ENCODE measurements at regions not wholly inside any gene's neighbourhood (a gene's known extent, or its start where the extent isn't known, plus 50 kb on each side); places are given as distances from the start of the nearest gene placed in this dataset.
A peak's percentile ranks its signal among the peaks of the same experiment; 100 is the strongest.

DNA sequence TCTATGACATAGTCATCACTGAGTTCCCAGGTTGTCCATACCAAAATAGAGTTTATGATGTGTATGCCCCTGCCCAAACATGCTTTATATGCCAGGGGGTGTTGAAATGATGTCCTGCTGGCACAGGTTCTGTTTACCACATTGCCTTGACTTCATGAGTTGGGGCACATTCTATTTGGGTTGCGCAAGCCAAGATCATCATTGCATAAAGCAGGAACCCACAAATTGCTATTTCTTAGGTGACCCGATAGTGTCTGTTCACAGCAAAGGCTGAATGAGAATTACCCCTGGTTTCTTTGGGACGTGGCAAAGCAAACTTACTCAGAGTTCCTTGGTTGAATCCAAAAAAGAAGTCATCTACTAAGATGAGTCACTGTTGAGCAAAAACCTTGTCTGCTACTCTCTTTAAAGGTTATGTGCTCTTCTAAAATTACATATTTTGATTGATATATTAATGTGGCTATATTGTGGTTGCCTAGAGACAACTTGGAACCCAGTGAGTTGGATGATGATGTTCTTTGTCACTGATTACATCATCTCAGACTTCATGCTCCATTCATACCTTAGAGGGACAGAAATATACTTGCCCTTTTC is 912.6 kb upstream of the SOX9 start:
- Histone ChIP-seq H4K20me1 (no peaks in the 10 kb centered on the region), H3K9ac (no peak overlapping the region), H3K9me3 (no peaks in the 10 kb centered on the region), H3K36me3 (no peaks in the 10 kb centered on the region), H3K4me3 (no peak overlapping the region), H3K27me3 (no peaks in the 10 kb centered on the region), H3K4me1 (no peaks in the 10 kb centered on the region), H3K4me2 (no peak overlapping the region), H3K27ac (no peak overlapping the region)
- TF ChIP-seq Cebpa-rat (IDR thresholded peaks at IDR 0.05) = 0 out of 2 replicates have a peak, but pooled peaks have one; percentile 22

DNA sequence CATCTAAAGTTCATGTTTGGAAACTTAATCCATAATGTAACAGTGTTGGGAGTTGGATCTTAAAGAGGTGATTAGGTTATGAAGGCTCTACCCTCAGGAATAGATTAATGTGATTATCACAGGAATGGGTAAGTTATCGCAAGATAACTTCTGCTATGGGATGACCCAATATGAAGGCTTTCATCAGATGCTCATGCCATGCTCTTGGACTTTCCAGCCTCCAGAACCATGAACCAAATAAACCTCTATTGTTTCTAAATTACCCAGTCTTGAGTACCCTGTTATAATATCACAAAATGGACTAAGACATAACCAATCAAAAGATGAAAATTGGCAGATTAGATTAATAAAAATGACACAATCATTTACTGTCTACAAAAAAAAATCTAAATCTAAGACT is 906.9 kb upstream of the SOX9 start:
- H3K27me3 ChIP-seq = no peaks in the 10 kb centered on the region
- no peaks in the 10 kb centered on the region for H3K36me3 ChIP-seq
- no peak overlapping the region for H3K9ac ChIP-seq
- H3K4me1 ChIP-seq = no peaks in the 10 kb centered on the region
- no peak overlapping the region for H3K4me2 ChIP-seq
- no peak overlapping the region for H3K27ac ChIP-seq
- no peaks in the 10 kb centered on the region for H3K9me3 ChIP-seq
- H3K4me3 ChIP-seq = no peak overlapping the region
- no peak for TF ChIP-seq Cebpa-rat (IDR thresholded peaks at IDR 0.05)
- H4K20me1 ChIP-seq = no peaks in the 10 kb centered on the region

DNA sequence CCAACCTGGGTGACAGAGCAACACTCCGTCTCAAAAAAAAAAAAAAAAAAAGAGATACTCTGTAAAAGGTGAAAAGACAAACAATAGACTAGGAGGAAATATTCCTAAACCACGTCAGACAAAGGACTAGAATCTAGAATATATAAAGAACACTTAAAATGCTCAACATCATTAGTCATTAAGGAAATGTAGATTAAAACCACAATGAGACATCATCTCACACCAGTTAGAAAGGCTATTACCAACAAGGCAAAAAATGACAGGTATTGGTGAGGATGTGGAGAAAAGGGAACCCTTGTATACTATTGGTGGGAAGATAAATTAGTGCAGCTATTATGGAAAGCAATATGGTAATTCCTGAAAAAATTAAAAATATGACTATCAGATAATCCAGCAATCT is 903.1 kb upstream of the SOX9 start:
- no peak overlapping the region for H3K4me3 ChIP-seq
- no peak overlapping the region for H3K9ac ChIP-seq
- no peak overlapping the region for H3K4me2 ChIP-seq
- H3K4me1 ChIP-seq = no peaks in the 10 kb centered on the region
- H3K36me3 ChIP-seq = no peaks in the 10 kb centered on the region
- H3K27me3 ChIP-seq = no peaks in the 10 kb centered on the region
- no peak overlapping the region for H3K27ac ChIP-seq
- no peak for TF ChIP-seq Cebpa-rat (IDR thresholded peaks at IDR 0.05)
- no peaks in the 10 kb centered on the region for H3K9me3 ChIP-seq
- H4K20me1 ChIP-seq = no peaks in the 10 kb centered on the region

DNA sequence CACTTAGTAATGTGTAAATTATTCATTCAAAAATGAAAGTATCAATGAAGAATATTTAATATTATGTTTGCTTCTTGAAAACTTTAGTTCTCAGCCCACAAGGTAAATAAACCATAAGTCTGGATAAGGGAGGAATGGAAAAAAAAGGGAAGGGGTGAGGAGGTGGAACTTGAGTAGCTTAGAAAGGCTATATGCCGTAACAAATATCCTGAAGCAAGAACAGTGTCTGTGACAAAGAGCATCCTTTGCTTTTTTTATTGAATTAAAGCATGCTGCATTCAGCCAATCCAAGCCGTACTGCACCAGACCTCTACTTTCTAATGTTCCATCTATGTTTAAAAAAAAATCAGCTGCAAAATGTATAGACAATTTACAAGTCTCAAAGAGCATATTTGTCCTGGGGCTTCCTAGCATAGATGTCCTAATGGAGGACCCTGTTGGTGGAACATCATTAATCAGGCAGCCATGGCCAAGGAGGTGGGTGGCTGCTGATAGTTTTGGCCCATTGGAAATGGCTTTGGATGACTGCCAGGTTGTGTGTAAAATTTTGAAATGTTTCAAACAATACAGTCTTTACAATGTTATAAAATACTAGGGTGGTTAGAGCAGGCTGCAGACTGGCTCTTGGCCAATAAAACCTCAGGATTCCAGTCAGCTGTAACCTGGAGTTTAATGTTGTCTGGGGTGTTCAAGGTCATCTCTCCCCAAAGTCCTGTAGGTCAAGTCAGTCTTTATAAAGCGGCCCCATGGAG is 895.8 kb upstream of the SOX9 start:
- Histone ChIP-seq H4K20me1 (no peaks in the 10 kb centered on the region), H3K4me1 (no peaks in the 10 kb centered on the region), H3K27ac (no peak overlapping the region), H3K4me2 (no peak overlapping the region), H3K9me3 (no peaks in the 10 kb centered on the region), H3K9ac (no peak overlapping the region), H3K27me3 (no peaks in the 10 kb centered on the region), H3K4me3 (no peak overlapping the region), H3K36me3 (no peaks in the 10 kb centered on the region)
- no peak for TF ChIP-seq Cebpa-rat (IDR thresholded peaks at IDR 0.05)

DNA sequence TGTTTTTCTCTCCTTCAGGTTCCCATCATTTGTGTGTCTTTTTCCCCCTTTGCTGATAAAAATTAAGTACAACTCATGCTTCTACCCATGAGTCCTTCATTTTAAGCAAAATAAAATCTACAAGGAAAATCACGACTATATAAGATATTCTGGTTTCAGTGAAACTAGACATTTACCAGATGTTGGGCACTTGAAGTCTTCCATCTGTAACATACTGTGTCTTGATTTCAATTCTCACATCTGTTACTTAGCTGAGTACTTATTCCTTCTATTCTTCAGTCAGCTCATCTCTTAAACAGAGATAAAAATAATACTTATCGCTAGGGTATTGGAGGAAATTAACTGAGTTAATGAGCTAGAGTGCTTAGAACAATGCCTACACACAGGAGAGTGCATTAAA is 893.0 kb upstream of the SOX9 start:
- TF ChIP-seq Cebpa-rat (IDR thresholded peaks at IDR 0.05) = no peak
- H3K4me3 ChIP-seq = no peak overlapping the region
- H3K36me3 ChIP-seq = no peaks in the 10 kb centered on the region
- no peaks in the 10 kb centered on the region for H3K9me3 ChIP-seq
- H3K27me3 ChIP-seq = no peaks in the 10 kb centered on the region
- H3K9ac ChIP-seq = no peak overlapping the region
- no peaks in the 10 kb centered on the region for H3K4me1 ChIP-seq
- no peaks in the 10 kb centered on the region for H4K20me1 ChIP-seq
- H3K27ac ChIP-seq = no peak overlapping the region
- no peak overlapping the region for H3K4me2 ChIP-seq

DNA sequence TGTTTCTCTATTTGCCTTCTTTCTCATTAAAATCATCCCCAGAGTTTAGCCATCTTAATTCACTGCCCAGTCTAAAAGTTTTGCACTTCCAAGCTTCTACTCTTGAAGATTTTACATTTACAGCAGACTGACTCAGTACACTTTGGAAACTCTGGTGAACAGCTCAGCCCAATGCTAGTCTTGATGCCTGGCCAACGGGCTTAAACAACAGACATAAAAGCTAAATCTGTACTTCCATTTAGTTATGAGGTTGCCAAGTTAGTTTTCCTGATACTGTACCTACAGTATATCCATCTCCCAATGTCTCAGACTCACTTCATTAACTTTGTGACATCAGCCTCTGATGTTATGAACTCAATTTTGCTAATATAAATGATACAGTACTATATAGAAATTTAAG is 891.8 kb upstream of the SOX9 start:
- no peak overlapping the region for H3K4me2 ChIP-seq
- H3K36me3 ChIP-seq = no peaks in the 10 kb centered on the region
- TF ChIP-seq Cebpa-rat (IDR thresholded peaks at IDR 0.05) = no peak
- H3K4me3 ChIP-seq = no peak overlapping the region
- H4K20me1 ChIP-seq = no peaks in the 10 kb centered on the region
- H3K9ac ChIP-seq = no peak overlapping the region
- no peaks in the 10 kb centered on the region for H3K27me3 ChIP-seq
- H3K4me1 ChIP-seq = no peaks in the 10 kb centered on the region
- H3K9me3 ChIP-seq = no peaks in the 10 kb centered on the region
- H3K27ac ChIP-seq = no peak overlapping the region

DNA sequence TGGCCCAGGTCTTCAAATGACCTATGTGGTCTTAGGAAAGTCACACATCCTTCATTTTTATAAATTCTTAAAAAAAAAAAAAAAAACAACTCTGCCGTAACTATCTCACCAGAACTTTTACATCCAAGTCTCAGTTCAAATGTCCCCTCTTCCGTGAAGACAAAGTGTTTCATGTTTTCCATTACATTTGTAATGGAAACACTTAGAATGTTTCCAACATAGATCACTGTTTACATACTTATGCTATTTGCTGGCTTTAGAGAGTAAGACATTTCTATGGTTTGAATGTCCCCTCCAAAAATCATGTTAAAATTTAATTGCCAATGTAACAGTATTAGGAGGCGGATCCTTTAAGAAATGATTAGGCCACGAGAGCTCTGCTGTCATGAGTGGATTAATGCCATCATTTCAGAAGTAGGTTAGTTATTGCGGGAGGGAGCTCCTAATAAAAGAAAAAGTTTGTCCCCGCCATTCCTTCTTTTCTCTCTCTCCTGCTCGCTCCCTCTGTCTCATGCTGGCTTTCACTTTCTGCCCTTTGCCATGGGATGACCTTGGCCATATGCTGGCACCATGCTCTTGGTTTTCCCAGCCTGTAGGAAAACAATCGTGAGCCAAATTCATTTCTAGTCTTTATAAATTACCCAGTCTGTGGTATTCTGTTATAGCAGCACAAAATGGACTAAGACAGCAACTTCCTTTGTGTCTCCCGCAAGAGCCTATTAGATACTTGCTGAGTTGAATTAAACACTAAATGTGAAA is 887.8 kb upstream of the SOX9 start:
- H3K27me3 ChIP-seq = no peaks in the 10 kb centered on the region
- H3K4me3 ChIP-seq = no peak overlapping the region
- no peak overlapping the region for H3K27ac ChIP-seq
- no peak overlapping the region for H3K4me2 ChIP-seq
- H4K20me1 ChIP-seq = no peaks in the 10 kb centered on the region
- no peak for TF ChIP-seq Cebpa-rat (IDR thresholded peaks at IDR 0.05)
- H3K9ac ChIP-seq = no peak overlapping the region
- no peaks in the 10 kb centered on the region for H3K36me3 ChIP-seq
- H3K9me3 ChIP-seq = no peaks in the 10 kb centered on the region
- no peaks in the 10 kb centered on the region for H3K4me1 ChIP-seq

DNA sequence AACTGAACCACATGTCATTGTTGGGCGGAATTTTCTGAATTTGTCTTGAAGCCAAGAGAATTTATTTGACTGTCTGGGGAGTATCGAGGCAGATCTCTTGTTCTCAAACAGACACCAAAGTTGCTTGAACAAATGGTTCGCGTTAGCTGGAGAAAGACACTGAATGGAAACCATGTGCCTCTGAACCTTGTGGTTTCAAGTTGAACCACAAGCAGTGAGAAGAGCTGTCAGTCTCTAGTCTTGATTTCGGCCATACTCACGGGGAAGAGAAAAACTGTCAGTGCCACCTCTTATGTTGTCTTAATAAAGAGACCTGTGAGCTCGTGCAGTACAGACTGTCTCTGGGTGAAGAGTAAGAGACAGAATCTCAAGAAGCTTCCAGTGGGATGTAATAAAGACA is 886.5 kb upstream of the SOX9 start:
- H3K4me2 ChIP-seq = no peak overlapping the region

DNA sequence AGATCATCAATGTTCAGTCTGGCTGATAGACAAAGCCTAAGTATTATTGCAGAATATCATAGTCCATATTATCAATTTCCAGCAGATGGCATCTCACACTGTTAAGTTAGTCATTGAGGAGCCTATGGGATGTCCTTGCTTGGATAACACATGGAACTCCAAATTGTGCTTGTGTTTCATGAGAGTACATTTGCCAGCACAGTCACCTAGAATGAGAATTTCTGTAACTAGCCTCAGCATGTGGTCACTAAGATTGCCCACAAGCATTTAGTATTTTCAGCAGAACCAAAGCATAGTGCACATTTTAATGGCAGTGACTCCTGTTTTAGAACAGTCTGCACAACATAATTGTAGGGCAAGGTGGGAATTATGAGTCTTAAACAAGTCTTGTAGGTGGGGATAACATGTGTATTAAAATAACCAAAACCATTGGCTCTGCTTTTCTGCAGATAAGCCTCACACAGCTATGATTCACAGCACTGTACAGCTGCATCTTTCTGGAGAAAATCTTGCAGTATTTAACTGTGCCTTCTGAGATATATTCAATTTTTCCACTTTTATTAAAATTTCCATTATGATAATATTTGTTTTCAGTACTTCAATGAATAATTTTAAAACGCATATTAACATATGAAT is 882.8 kb upstream of the SOX9 start:
- H3K4me1 ChIP-seq = no peaks in the 10 kb centered on the region
- H3K4me3 ChIP-seq = no peak overlapping the region
- no peak overlapping the region for H3K4me2 ChIP-seq
- H3K27me3 ChIP-seq = no peaks in the 10 kb centered on the region
- H4K20me1 ChIP-seq = no peaks in the 10 kb centered on the region
- no peak for TF ChIP-seq Cebpa-rat (IDR thresholded peaks at IDR 0.05)
- H3K9me3 ChIP-seq = no peaks in the 10 kb centered on the region
- H3K27ac ChIP-seq = no peak overlapping the region
- H3K9ac ChIP-seq = no peak overlapping the region
- no peaks in the 10 kb centered on the region for H3K36me3 ChIP-seq

More for the DNA sequence above, 886.5 kb upstream of the SOX9 start:
- H3K4me1 ChIP-seq = no peaks in the 10 kb centered on the region
- no peaks in the 10 kb centered on the region for H3K36me3 ChIP-seq
- no peak overlapping the region for H3K4me3 ChIP-seq
- no peak overlapping the region for H3K27ac ChIP-seq
- H3K9me3 ChIP-seq = no peaks in the 10 kb centered on the region
- no peaks in the 10 kb centered on the region for H4K20me1 ChIP-seq
- no peak for TF ChIP-seq Cebpa-rat (IDR thresholded peaks at IDR 0.05)
- no peak overlapping the region for H3K9ac ChIP-seq
- H3K27me3 ChIP-seq = no peaks in the 10 kb centered on the region
